ENCODE measurements at regions not wholly inside any gene's neighbourhood (a gene's known extent, or its start where the extent isn't known, plus 50 kb on each side); places are given as distances from the start of the nearest gene placed in this dataset.

- Mint-ChIP-seq H3K9me3 (no peaks in the 10 kb centered on the region), H3K4me3 (no peak overlapping the region), H3K36me3 (no peaks in the 10 kb centered on the region), H3K27me3 (peaks cover 4% of the 10 kb centered on the region), H3K4me1 (ENCODE audit: unreplicated experiment) (peaks cover 20% of the 10 kb centered on the region), H3K27ac (no peak overlapping the region)
- TF ChIP-seq CTCF (conservative IDR thresholded peaks at IDR 0.05): no peak
- no peak for DNase-seq (ENCODE audit: extremely low spot score, unreplicated experiment)
These were observed 204.6 kb upstream of the PWP1 start for GRCh38 chr12:107480836-107481608.

GRCh38 chr12:107484230-107484629 lies 201.4 kb upstream of the PWP1 start:
- H3K4me3 Mint-ChIP-seq: no peak overlapping the region
- DNase-seq (ENCODE audit: extremely low spot score, unreplicated experiment): no peak
- H3K36me3 Mint-ChIP-seq: no peaks in the 10 kb centered on the region
- H3K9me3 Mint-ChIP-seq: no peaks in the 10 kb centered on the region
- peaks cover 4% of the 10 kb centered on the region for H3K27me3 Mint-ChIP-seq
- peaks cover 15% of the 10 kb centered on the region for H3K4me1 Mint-ChIP-seq (ENCODE audit: unreplicated experiment)
- TF ChIP-seq CTCF (conservative IDR thresholded peaks at IDR 0.05): no peak
- H3K27ac Mint-ChIP-seq: no peak overlapping the region

- TF ChIP-seq CTCF (conservative IDR thresholded peaks at IDR 0.05): no peak
- H3K9me3 Mint-ChIP-seq: no peaks in the 10 kb centered on the region
- peaks cover 15% of the 10 kb centered on the region for H3K4me1 Mint-ChIP-seq (ENCODE audit: unreplicated experiment)
- H3K27ac Mint-ChIP-seq: no peak overlapping the region
- H3K4me3 Mint-ChIP-seq: no peak overlapping the region
- DNase-seq (ENCODE audit: extremely low spot score, unreplicated experiment): no peak
- no peaks in the 10 kb centered on the region for H3K36me3 Mint-ChIP-seq
- H3K27me3 Mint-ChIP-seq: peaks cover 4% of the 10 kb centered on the region
These were observed 200.7 kb upstream of the PWP1 start for GRCh38 chr12:107484941-107485340.

- Mint-ChIP-seq H3K27me3 (peaks cover 4% of the 10 kb centered on the region), H3K4me1 (ENCODE audit: unreplicated experiment) (peaks cover 12% of the 10 kb centered on the region), H3K4me3 (no peak overlapping the region), H3K36me3 (no peaks in the 10 kb centered on the region), H3K27ac (no peak overlapping the region), H3K9me3 (no peaks in the 10 kb centered on the region)
- DNase-seq (ENCODE audit: extremely low spot score, unreplicated experiment): no peak
- no peak for TF ChIP-seq CTCF (conservative IDR thresholded peaks at IDR 0.05)
These were observed 199.9 kb upstream of the PWP1 start for GRCh38 chr12:107485731-107486130.

- H3K27ac Mint-ChIP-seq: no peak overlapping the region
- no peak for DNase-seq (ENCODE audit: extremely low spot score, unreplicated experiment)
- H3K4me1 Mint-ChIP-seq (ENCODE audit: unreplicated experiment): peaks cover 10% of the 10 kb centered on the region
- no peak for TF ChIP-seq CTCF (conservative IDR thresholded peaks at IDR 0.05)
- no peaks in the 10 kb centered on the region for H3K9me3 Mint-ChIP-seq
- H3K4me3 Mint-ChIP-seq: no peak overlapping the region
- H3K36me3 Mint-ChIP-seq: no peaks in the 10 kb centered on the region
- H3K27me3 Mint-ChIP-seq: peaks cover 4% of the 10 kb centered on the region
These were observed 199.3 kb upstream of the PWP1 start for GRCh38 chr12:107486140-107486892.

All from type B pancreatic cell (in vitro differentiated cells).